Endodermal cell (in vitro differentiated cells): ENCODE measurements at regions not wholly inside any gene's neighbourhood (a gene's known extent, or its start where the extent isn't known, plus 50 kb on each side); places are given as distances from the start of the nearest gene placed in this dataset.

Experiments used
- DNase-seq: peaks from one replicate; pipeline ENCODE4 v3.0.0-alpha.2; 2017
- H3K27ac ChIP-seq: 2 replicates; pipeline ENCODE4 v1.5.1; 2013; ENCODE audit warnings: mild to moderate bottlenecking, low read depth, low read length, moderate library complexity
- H3K27me3 ChIP-seq: 2 replicates; pipeline ENCODE4 v1.6.1; 2013; ENCODE audit warnings: mild to moderate bottlenecking, low read length, moderate library complexity; ENCODE audit not compliant: insufficient read depth, control insufficient read depth, poor library complexity, severe bottlenecking
- H3K36me3 ChIP-seq: 2 replicates; pipeline ENCODE4 v1.7.0; 2013; ENCODE audit warnings: mild to moderate bottlenecking, low read length, moderate library complexity; ENCODE audit not compliant: control insufficient read depth, insufficient read depth
- H3K4me1 ChIP-seq: one replicate; pipeline ENCODE4 v1.7.0; 2013; ENCODE audit warnings: low read length; ENCODE audit not compliant: control insufficient read depth, insufficient read depth
- H3K4me3 ChIP-seq: 2 replicates; pipeline ENCODE4 v1.5.1; 2013; ENCODE audit warnings: mild to moderate bottlenecking, low read length, moderate library complexity
- H3K9ac ChIP-seq: 2 replicates; pipeline ENCODE4 v1.6.1; 2013; ENCODE audit warnings: mild to moderate bottlenecking, low read length, moderate library complexity; ENCODE audit not compliant: poor library complexity, severe bottlenecking; ENCODE audit errors: extremely low read depth
- H3K9me3 ChIP-seq: 2 replicates; pipeline ENCODE4 v1.6.1; 2013; ENCODE audit warnings: mild to moderate bottlenecking, low read length, moderate library complexity; ENCODE audit not compliant: control insufficient read depth
- H3K27ac Mint-ChIP-seq: 2 replicates; pipeline ENCODE4 v1.8.0; 2020; ENCODE audit warnings: mixed read lengths
- H3K27me3 Mint-ChIP-seq: 2 replicates; pipeline ENCODE4 v1.8.0; 2021; ENCODE audit warnings: mild to moderate bottlenecking, mixed read lengths; ENCODE audit not compliant: insufficient read depth
- H3K36me3 Mint-ChIP-seq: 2 replicates; pipeline ENCODE4 v1.8.0; 2020; ENCODE audit warnings: low read depth, mixed read lengths
- H3K4me1 Mint-ChIP-seq: 2 replicates; pipeline ENCODE4 v1.8.0; 2020; ENCODE audit warnings: mixed read lengths
- H3K4me3 Mint-ChIP-seq: 2 replicates; pipeline ENCODE4 v1.8.0; 2020; ENCODE audit warnings: mild to moderate bottlenecking, moderate library complexity, mixed read lengths
- H3K9me3 Mint-ChIP-seq: 2 replicates; pipeline ENCODE4 v1.8.0; 2020; ENCODE audit warnings: mild to moderate bottlenecking, mixed read lengths
- CTCF ChIP-seq: fragments of 200-600 bp; sonication (generic); conservative IDR thresholded peaks from 2 replicates; pipeline ENCODE4 v1.5.0; 2021; ENCODE audit warnings: antibody characterized with exemption, mild to moderate bottlenecking
- WGBS, 2 experiments: methylation state at CpG; one replicate each; pipeline versions ENCODE4 v1.1.5 to v1.1.7; 2013; ENCODE audit warnings: missing lambda C conversion rate in 2 of 2, mixed read lengths in 1 of 2; ENCODE audit not compliant: insufficient coverage in 1 of 2, insufficient read length in 1 of 2; 5-methylcytosine and 5-hydroxymethylcytosine counted together

- H3K9me3 Mint-ChIP-seq: no peaks in the 10 kb centered on the region
- no peak for DNase-seq
- WGBS, 2 experiments: 88 to 90% methylated on average over 3 to 5 of the region's 5 CpGs
- no peak overlapping the region for H3K27ac ChIP-seq
- H3K4me3 Mint-ChIP-seq: no peak overlapping the region
- H3K4me1 ChIP-seq: no peaks in the 10 kb centered on the region
- no peak overlapping the region for H3K9ac ChIP-seq
- H3K27ac Mint-ChIP-seq: no peak overlapping the region
- H3K27me3 Mint-ChIP-seq: no peaks in the 10 kb centered on the region
- no peaks in the 10 kb centered on the region for H3K4me1 Mint-ChIP-seq
- H3K9me3 ChIP-seq: no peaks in the 10 kb centered on the region
- H3K27me3 ChIP-seq: no peaks in the 10 kb centered on the region
- no peaks in the 10 kb centered on the region for H3K36me3 ChIP-seq
- no peak for TF ChIP-seq CTCF
- H3K36me3 Mint-ChIP-seq: no peaks in the 10 kb centered on the region
- no peak overlapping the region for H3K4me3 ChIP-seq
These were observed 154.3 kb downstream of the PALM2AKAP2 start for GRCh38 chr9:109934136-109934856.

- H3K9me3 Mint-ChIP-seq: no peaks in the 10 kb centered on the region
- no peaks in the 10 kb centered on the region for H3K27me3 Mint-ChIP-seq
- no peak overlapping the region for H3K27ac Mint-ChIP-seq
These were observed 154.8 kb downstream of the PALM2AKAP2 start for GRCh38 chr9:109934857-109935215.

GRCh38 chr9:109935406-109936087, 155.5 kb downstream of the PALM2AKAP2 start:
- no peak for TF ChIP-seq CTCF
- 93 to 100% methylated on average over 1 of the region's 1 CpG for WGBS, 2 experiments

More at GRCh38 chr9:109934857-109935215, 154.8 kb downstream of the PALM2AKAP2 start:
- Mint-ChIP-seq H3K4me3 (no peak overlapping the region), H3K36me3 (no peaks in the 10 kb centered on the region), H3K4me1 (no peaks in the 10 kb centered on the region)
- H3K9me3 ChIP-seq: no peaks in the 10 kb centered on the region
- no peak for TF ChIP-seq CTCF
- H3K4me1 ChIP-seq: no peaks in the 10 kb centered on the region
- no peaks in the 10 kb centered on the region for H3K27me3 ChIP-seq
- H3K9ac ChIP-seq: no peak overlapping the region
- no peaks in the 10 kb centered on the region for H3K36me3 ChIP-seq
- no peak for DNase-seq
- H3K27ac ChIP-seq: no peak overlapping the region
- no peak overlapping the region for H3K4me3 ChIP-seq
- WGBS, 2 experiments: 94% methylated on average over 3 to 4 of the region's 4 CpGs

More at GRCh38 chr9:109935406-109936087, 155.5 kb downstream of the PALM2AKAP2 start:
- Histone ChIP-seq H3K4me1 (no peaks in the 10 kb centered on the region), H3K36me3 (no peaks in the 10 kb centered on the region), H3K27me3 (no peaks in the 10 kb centered on the region), H3K9me3 (no peaks in the 10 kb centered on the region), H3K4me3 (no peak overlapping the region), H3K27ac (no peak overlapping the region), H3K9ac (no peak overlapping the region)
- DNase-seq: no peak
- no peaks in the 10 kb centered on the region for H3K27me3 Mint-ChIP-seq
- no peaks in the 10 kb centered on the region for H3K9me3 Mint-ChIP-seq
- no peak overlapping the region for H3K27ac Mint-ChIP-seq
- H3K4me3 Mint-ChIP-seq: no peak overlapping the region
- H3K4me1 Mint-ChIP-seq: no peaks in the 10 kb centered on the region
- H3K36me3 Mint-ChIP-seq: no peaks in the 10 kb centered on the region
